ENCODE measurements at regions not wholly inside any gene's neighbourhood (a gene's known extent, or its start where the extent isn't known, plus 50 kb on each side); places are given as distances from the start of the nearest gene placed in this dataset.

GRCh38 chr18:73168236-73168635 lies 300.4 kb upstream of the NETO1 start:
- Histone ChIP-seq H3K27ac (ENCODE audit: low read depth in 1 of 2, low read length in 2 of 2) (no peak overlapping the region), H3K27me3 (ENCODE audit: control insufficient read depth in 4 of 4, insufficient read depth in 4 of 4, low read length in 3 of 4) (no peaks in the 10 kb centered on the region), H3K4me3 (ENCODE audit: low read depth in 1 of 3, low read length in 3 of 3) (no peak overlapping the region), H3K9me3 (ENCODE audit: control insufficient read depth in 4 of 4, low read length in 3 of 4) (peaks cover 0 to 5% (median 0%) of the 10 kb centered on the region in 4 donors), H3K9ac (ENCODE audit: low read depth in 1 of 2, low read length in 2 of 2) (no peak overlapping the region), H3K36me3 (ENCODE audit: control insufficient read depth in 4 of 4, insufficient read depth in 3 of 4, low read depth in 1 of 4, low read length in 3 of 4) (no peaks in the 10 kb centered on the region), H3K4me1 (ENCODE audit: control insufficient read depth in 4 of 4, insufficient read depth in 4 of 4, low read length in 3 of 4) (no peaks in the 10 kb centered on the region)
- WGBS: 67% methylated on average over 4 of the region's 4 CpGs
- TF ChIP-seq, protein P1, sequence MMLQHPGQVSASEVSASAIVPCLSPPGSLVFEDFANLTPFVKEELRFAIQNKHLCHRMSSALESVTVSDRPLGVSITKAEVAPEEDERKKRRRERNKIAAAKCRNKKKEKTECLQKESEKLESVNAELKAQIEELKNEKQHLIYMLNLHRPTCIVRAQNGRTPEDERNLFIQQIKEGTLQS (IDR thresholded peaks at IDR 0.05): no peak
- TF ChIP-seq NR2F2 (IDR thresholded peaks at IDR 0.05) (no peak), HNF4G (IDR thresholded peaks at IDR 0.05) (no peak), HNF4A (conservative IDR thresholded peaks at IDR 0.05) (no peak), REST (IDR thresholded peaks at IDR 0.05) (no peak), YY1 (IDR thresholded peaks at IDR 0.05) (no peak), RAD21 (IDR thresholded peaks at IDR 0.05) (no peak), FOXA2 (IDR thresholded peaks at IDR 0.05) (no peak), JUND (IDR thresholded peaks at IDR 0.05) (no peak)
- TF ChIP-seq, protein P2, sequence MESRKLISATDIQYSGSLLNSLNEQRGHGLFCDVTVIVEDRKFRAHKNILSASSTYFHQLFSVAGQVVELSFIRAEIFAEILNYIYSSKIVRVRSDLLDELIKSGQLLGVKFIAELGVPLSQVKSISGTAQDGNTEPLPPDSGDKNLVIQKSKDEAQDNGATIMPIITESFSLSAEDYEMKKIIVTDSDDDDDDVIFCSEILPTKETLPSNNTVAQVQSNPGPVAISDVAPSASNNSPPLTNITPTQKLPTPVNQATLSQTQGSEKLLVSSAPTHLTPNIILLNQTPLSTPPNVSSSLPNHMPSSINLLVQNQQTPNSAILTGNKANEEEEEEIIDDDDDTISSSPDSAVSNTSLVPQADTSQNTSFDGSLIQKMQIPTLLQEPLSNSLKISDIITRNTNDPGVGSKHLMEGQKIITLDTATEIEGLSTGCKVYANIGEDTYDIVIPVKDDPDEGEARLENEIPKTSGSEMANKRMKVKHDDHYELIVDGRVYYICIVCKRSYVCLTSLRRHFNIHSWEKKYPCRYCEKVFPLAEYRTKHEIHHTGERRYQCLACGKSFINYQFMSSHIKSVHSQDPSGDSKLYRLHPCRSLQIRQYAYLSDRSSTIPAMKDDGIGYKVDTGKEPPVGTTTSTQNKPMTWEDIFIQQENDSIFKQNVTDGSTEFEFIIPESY (IDR thresholded peaks at IDR 0.05): no peak
- no peak for DNase-seq (ENCODE audit: low spot score)

DNA sequence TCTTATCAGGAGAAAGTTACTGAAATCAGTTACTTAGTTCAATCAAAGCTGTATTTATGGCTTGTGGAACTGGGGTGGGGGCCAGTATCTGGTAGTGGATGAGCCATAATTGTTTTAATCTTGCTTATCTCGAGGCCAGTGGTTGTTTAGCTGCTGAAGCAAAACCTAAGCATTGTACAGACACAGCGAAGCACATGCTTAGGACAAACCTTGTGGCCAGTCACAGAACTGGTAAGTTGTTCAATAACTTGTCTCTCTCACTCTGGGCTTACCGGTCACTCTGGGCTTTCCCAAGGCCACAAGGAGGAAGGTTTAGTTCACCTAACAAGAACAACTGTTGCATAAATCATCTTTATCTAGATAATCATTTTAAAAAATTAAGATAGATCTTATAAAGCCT lies 296.6 kb upstream of the NETO1 start:
- H3K27me3 ChIP-seq (ENCODE audit: control insufficient read depth in 4 of 4, insufficient read depth in 4 of 4, low read length in 3 of 4): no peaks in the 10 kb centered on the region
- no peak for DNase-seq (ENCODE audit: low spot score)
- no peak overlapping the region for H3K4me3 ChIP-seq (ENCODE audit: low read depth in 1 of 3, low read length in 3 of 3)
- H3K27ac ChIP-seq (ENCODE audit: low read depth in 1 of 2, low read length in 2 of 2): no peak overlapping the region
- 69% methylated on average over 3 of the region's 3 CpGs for WGBS
- TF ChIP-seq HNF4A (conservative IDR thresholded peaks at IDR 0.05) (no peak), TAF1 (conservative IDR thresholded peaks at IDR 0.05) (no peak), FOXA1 (IDR thresholded peaks at IDR 0.05) (no peak), REST (IDR thresholded peaks at IDR 0.05) (no peak), RXRA (IDR thresholded peaks at IDR 0.05) (no peak), JUND (IDR thresholded peaks at IDR 0.05) (no peak), CTCF (IDR thresholded peaks at IDR 0.05; ENCODE audit: low read depth, low read length, missing input control) (no peak), EGR1 (IDR thresholded peaks at IDR 0.05; ENCODE audit: low read depth in 2 of 2) (no peak)
- TF ChIP-seq, protein P2 (IDR thresholded peaks at IDR 0.05): no peak
- H3K9me3 ChIP-seq (ENCODE audit: control insufficient read depth in 4 of 4, low read length in 3 of 4): peaks cover 0 to 5% (median 0%) of the 10 kb centered on the region in 4 donors
- no peaks in the 10 kb centered on the region for H3K4me1 ChIP-seq (ENCODE audit: control insufficient read depth in 4 of 4, insufficient read depth in 4 of 4, low read length in 3 of 4)
- no peak overlapping the region for H3K9ac ChIP-seq (ENCODE audit: low read depth in 1 of 2, low read length in 2 of 2)
- no peaks in the 10 kb centered on the region for H3K36me3 ChIP-seq (ENCODE audit: control insufficient read depth in 4 of 4, insufficient read depth in 3 of 4, low read depth in 1 of 4, low read length in 3 of 4)

All from liver (tissue), 8 donors.